GM19324 (cell line): ENCODE measurements at regions not wholly inside any gene's neighbourhood (a gene's known extent, or its start where the extent isn't known, plus 50 kb on each side); places are given as distances from the start of the nearest gene placed in this dataset.
"Not testable (repeated sequence)": the region's sequence is repeated elsewhere in the genome, so short reads cannot be mapped to it uniquely, and the experiment has no call there.

Experiments
- ATAC-seq: cut with Tn5 transposase; IDR thresholded peaks from one replicate; pipeline ENCODE4 v1.9.1; 2021; ENCODE audit warnings: mild to moderate bottlenecking, moderate library complexity; ENCODE audit not compliant: unreplicated experiment, low FRiP score

DNA sequence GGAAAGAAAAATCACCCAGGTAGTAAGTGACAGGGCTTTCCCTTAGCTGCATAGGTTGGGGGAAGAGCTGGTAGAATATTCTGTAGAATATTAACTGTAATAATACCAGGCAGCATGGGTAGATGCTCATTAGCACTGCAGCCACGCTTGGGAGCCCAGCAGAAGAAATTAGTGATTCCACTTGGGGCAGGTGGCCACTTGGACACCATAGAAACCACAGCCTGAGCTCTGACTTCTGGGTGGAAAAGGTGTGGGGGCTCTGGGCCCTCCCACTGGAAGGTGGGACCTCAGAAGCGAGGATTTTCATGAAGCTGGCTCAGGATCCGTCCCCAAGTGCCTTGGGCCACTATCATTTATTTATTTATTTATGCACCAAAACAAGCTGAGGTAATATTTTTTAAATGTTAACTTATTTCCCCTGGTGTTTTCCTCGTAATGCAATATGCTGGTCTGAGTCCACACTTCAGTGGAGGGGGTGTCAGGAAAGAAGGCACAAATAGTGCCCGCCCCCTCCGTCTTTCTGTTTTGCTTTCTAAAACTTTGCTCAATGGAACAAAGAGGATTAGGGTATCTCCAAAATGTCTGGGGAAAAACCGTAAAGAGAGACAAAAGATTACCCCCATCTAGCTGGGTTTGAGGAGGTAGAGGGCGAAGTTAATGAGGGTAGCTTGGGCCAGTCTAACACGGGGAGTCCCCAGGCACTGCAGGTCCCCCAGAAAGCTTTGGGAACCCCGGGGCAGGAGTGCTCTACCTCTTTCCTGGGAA is 75.2 kb upstream of the GADD45A start:
- ATAC-seq: no peak

DNA sequence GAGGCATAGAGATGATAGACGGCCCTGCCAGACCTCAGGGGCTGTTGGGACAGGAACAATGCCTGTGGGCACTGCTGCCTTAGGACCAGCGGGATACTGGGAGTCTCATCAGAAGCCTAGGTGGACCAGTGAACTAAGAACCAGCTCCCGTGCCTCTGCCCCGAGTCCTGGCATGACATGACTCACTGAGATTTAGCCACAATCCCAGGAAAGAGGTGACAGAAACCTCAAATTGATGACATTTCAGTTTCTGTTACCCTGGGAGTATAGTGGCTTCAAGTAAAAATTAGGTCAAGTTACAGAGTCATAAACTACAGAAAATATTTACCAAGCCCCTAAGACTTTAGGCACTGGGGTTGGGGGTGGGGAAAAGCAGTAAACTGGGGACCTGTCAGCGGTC is 74.6 kb upstream of the GADD45A start:
- no peak for ATAC-seq

DNA sequence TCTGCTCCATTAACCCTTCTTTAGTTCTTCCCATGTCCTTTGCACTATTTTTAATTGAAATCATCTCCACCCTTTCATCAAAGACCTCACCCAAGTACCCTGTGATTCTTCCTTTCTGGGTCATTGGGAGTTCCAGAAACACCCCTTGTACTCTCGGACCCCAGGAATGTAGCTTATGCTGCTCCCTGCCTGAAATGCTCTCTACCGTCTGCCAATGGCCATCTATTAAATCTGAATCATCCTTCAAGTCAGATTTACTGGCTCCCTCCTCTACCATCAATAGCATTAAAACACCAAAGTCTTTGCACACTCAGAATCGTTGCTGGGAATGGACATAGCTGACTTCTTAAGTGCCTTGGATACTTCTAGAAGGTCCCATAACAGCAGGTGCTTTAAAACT is 73.2 kb upstream of the GADD45A start:
- no peak for ATAC-seq

DNA sequence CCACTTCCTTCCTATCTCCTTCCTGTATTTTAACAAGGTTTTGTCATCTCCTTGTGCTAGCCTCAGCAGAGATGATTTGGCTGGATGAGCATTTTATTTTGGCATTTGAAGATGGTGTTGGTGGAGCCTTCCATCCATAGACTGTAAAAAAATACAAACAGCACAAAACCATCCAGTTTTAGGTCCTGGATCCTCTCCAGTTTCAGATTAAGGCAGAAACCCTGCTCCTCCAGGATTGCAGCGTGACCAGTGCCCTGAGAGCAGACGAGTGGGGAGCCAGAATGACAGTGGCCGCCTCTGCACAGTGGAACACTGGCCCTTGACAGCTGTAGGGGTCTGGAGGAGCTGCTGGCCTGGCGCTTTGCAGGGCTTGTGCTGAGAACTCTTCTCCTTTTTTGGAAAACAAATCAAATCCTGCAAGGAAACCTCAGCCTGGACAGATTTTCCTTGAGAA is 72.2 kb upstream of the GADD45A start:
- ATAC-seq: no peak

DNA sequence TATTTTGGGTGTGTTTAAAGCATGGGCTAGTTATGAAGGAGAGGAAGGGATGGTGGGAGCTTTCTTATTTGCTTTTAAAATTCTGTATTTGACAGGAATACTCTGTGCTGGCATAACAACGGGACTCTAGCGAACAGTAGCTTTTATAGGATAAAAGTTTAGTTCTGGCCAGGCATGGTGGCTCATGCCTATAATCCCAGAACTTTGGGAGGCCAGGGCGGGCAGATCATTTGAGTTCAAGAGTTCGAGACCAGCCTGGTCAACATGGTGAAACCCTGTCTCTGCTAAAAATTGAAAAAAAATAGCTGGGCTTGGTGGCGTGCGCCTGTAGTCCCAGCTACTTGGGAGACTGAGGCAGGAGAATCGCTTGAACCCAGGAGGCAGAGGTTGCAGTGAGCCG is 71.5 kb upstream of the GADD45A start:
- not testable (repeated sequence) for ATAC-seq

DNA sequence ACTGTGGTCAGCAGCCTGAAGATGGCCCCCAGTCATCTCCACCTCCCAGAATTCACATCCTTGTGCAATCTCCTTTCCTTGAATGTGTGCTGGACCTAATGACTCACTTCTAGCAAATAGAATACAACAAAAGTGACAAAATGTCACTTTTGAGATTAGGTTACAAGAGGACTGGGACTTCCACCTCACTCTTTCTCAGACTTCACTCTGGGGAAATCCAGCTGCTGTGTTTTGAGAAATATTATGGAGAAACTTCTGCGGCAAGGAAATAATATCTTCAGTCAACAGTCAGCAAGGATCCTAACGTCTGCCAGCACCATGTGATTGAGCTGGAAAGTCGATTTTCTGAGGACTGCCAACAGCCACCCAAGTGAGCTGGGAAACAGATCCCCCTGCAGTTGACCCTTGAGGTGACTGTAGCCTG is 70.5 kb upstream of the GADD45A start:
- ATAC-seq: no peak

DNA sequence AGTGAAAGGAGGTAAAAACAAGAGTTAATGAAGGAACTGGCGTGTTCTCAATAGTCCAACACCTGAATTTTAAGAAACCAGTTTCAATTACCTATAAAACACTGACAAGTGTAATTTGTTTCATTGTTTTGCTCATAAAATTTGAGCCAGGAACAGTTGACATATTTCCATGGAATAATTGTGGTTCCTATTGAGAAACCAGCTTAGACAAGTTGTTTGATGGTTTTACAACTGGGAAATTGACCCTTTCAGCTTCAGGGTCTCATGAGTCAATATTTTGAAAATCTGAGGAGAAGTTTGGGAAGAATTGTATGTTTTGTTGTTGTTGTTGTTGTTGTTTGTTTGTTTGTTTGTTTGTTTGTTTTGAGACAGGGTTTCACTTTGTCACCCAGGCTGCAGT is 69.1 kb upstream of the GADD45A start:
- no peak for ATAC-seq

DNA sequence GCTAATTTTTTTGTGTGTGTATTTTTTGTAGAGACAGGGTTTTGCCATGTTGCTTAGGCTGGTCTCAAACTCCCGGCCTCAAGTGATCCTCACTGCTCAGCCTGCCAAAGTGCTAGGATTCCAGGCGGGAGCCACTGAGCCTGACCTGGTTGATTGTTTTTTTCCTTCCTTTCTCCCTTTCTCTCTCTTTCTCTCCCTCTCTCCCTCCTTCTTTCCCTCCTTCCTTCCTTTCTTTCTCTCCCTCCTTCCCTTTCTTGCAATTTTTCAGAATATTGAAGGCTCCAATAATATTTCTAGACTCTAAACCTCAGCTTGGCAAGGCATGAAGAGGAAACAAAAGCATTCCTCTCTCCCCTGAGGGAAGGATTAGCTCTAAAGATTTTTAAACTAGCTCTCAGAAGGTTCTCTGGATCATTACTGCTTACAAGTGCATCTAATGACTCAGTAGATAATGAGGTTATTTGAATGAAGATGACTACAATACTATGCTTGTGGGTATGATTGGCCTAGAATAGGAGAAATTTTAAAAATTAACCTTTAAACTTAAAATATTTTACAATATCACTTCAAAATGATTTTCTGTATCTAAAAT is 68.5 kb upstream of the GADD45A start:
- ATAC-seq: no peak

DNA sequence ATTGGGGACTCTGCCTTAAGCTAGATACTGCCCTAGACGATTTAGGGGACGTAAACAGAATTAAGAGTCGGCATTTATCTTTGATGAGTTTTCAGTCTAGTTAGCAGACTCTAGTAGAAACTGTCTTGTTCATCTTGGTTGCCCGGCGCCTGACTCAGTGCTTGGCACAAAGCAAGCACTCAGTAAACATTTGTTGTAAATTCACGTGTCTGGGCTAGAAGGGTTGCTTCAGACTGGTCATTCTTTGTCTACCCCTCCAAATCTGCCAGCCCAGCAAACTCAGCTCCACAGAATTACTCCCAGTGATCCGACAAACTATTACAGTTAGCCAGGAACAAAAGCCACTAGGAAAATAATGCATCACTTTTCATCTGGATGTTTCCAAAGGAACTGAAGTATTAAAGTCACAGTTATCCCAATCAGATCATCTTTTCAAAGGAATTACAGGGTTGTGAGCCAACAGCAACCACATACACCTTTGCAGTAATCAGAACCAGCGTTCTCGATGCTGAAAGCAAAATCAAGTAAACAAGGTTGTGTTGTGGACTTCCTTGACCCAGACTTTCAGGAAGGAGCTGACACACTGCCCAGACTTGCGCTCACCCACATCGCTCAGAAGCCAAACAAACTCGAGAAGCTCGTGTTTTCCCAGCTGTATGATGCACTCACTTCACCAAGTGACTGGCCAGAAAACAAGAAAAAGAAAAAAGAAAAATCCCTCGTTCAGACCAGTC is 66.5 kb upstream of the GADD45A start:
- no peak for ATAC-seq

DNA sequence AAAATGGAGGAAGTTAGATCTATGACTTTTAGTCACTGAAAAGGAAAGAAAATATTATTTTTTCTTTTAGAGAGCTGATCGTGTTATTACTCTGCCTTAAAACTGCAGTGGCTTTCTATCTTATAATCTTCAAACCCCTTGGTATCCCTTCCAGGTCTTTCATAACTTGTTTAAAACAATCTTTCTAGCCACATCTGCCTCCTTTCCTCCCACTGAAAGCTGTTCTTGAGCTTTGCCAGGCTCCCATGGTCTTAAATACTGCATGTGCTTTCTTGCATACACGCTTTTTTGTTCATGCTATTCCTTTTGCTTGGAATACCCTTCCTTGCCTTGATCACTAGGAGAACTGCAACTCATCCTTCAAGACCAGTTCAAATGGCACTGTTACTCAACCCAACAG is 65.9 kb upstream of the GADD45A start:
- ATAC-seq: no peak

DNA sequence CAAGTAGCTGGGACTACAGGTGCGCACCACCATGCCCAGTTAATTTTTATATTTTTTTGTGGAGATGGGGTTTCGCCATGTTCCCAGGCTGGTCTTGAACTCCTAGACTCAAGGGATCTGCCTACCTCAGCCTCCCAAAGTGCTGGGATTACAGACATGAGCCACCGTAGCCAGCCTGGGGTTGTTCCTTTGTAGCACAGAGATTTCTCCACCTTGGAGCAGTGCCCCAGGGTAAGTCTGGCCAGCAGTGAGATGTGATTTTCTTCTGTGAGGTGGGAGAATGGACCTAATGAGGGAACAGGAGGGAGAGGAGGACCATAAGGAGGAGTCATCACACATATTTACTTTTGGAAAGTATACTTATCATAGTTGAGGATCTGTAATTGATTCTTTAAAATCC is 61.1 kb upstream of the GADD45A start:
- no peak for ATAC-seq

DNA sequence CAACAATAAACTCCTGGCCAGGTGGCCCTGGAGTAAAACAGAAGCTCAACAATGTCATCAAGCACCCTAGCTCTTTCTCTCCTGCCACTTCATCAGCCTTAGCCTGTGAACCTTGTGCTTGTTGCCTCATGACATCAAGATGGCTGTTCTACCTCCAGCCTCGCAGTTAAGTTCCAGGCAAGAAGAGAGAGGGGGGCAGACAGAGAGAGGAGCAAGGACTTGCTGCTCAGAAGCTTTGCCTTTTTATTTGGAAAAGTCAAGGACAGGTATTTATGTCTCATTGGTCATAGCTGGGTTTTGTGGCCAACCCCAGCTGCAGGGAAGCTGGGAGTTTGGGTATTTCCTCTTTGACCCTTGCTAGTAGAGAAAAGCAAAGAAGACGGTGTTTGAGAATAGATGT is 60.3 kb upstream of the GADD45A start:
- ATAC-seq: no peak

DNA sequence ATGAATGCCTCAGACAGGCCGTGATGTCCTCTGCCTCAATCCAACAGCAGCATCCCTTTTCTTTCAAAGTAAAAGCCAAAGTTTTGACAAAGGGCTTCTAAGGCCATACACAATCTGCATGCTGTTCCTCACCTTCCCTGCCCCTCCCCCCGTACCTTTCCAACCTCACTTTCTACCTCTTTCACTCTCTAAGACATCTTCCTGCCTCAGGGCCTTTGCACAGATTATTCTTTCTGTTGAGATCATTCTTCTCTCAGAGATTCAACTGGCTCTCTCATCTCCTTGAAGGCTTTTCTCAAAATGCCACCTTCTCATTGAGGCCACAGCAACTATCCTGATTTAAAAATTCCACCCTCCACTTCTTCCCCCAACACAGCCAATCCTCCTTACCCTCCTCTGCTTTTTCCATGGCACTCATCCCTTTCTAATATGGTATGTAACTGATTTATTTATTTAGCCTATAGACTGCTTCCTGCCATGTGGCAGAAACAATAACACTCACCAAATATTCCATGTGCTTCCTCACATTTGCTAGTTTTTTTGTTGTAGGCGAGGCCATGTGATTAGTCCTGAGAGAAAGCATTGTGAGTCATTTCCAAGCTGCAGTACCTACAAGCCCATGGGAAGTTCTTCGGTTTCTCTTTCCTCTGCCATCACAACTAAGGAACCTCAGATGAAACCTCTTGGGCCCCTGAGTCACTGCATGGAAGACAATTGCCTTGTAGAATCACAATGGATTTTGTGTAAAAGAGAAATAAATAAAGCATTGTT is 58.7 kb upstream of the GADD45A start:
- ATAC-seq: no peak

DNA sequence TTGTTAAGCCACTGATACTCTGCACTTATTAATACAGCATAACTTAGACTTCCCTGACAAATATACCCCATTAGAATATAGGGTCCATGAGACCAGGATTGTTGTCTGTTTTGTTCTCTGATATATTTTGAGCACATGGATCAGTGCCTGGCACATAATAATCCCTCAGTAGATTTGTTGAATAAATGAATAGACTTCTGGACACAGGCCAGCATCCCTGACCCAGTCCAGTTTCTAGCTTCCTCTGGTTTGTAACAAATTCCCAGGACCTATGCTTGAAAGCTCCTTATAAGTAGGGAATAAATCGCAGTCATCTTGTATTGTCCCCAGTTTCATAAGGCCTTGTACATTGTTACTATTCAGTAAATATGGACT is 58.2 kb upstream of the GADD45A start:
- no peak for ATAC-seq

DNA sequence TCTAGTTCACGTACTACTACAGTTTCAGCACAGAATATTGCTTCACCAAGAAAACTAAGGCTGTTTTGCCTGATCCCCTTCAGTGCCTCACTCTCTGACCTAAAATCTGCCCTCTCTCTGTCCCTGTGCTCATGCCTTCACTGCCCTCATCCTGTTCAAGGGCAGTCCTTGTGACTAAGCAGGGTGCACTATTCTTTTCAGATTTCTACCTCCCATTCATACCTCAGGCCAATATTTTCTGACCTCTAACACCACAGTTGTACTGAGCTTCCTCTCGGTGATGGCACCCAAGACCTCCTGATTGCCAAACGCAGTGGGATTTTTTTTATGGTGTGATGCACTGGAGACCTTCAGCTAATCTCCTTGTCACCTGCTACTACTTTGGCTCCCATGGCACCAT is 57.7 kb upstream of the GADD45A start:
- ATAC-seq: no peak

DNA sequence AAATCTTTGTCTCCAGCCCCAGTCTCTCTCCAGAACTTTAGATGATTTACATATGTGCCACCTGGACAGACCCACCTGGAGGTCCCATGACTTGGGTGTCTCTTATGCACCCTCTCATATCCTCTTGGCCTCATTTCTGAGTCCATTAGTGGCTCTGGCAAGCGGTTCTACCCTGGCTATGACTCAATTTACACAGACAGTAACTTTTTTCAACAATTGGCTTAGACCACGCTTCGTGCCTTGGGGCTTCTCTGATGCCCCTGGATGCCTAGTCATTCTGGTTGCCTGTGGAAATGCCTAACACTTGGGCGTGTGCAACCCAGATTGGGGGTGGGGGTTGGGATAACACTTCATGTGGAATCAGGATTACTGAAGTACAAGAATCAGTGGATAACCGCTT is 57.1 kb upstream of the GADD45A start:
- ATAC-seq: no peak

DNA sequence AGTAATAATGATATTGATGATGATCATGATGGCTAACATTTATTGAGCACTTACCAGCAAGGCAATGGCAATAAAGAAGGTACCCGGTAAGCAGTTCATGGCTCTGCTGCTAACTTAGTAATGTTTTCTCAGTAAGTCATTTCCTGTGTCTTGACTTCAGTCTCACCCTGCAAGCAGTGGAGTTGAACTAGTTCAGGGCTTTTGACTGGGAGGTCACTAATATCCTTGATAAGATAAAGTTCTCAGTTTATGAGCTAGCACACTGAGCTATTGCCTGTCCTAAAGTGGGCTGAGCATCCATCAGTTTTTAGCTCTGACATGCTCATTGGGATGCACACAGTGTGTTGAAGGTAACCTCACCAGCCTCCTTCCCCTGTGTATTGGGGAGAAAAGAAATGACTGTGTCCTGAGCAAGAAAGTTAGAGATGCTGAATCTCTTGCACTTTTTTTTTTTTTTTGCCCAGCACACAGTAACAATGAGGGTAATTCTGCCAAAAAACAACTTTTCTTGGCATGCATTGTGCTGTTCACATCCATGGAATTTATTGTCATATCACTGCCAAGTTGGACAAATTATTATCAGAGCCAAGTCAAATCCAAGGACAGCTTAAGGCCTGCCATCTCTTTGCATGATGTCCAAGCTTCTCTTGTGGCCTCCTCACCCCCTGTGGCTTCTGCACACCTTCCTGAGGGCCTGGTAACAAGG is 55.5 kb upstream of the GADD45A start:
- ATAC-seq: no peak

DNA sequence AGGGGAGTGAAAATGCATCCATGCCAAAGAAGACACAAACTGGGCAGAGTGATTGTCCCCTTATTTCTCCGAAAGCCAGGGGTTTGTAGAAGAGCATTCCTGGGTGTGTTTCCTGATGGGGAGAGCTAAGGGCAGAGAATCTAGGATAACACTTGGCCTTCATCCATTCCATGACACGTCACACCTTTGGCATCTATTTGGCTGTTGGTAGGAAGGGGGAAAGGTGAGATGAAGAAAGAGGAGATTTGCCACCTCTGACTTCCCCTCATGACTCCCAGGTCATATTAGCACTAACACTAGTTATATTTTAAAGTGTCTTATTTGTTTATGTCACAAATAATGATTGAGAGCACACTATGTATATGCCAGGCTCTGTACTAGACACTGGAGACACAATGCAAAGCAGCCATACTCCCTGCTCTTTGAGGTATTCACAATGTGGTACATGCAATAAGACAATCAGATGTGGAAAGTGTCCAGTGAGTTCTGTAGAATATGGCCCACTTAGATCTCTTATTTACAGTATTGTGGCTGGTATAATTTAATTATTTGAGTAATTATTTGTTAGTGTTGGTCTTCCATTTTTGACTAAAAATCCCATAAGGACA is 54.5 kb upstream of the GADD45A start:
- ATAC-seq: no peak

DNA sequence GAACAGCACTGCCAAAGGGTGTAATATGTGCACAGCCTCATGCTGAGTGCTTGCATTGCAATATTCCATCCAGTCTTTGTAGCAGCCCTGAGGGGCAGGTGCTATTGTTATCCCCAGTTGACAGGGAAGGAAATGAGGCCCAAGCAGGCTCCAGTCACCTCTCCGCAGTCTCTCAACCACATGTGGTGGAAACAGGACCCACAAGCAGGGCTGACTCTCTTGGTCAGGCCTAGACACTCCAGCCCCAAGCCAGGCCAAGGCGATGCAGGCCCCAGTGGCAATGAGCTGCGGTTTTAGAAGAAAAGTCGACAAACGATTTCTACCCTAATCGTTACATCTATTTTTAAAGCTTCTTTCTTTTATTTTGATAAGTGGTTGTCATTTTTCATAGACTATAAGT is 52.6 kb upstream of the GADD45A start:
- no peak for ATAC-seq
